Tongue (tissue), 2 donors: ENCODE measurements at regions not wholly inside any gene's neighbourhood (a gene's known extent, or its start where the extent isn't known, plus 50 kb on each side); places are given as distances from the start of the nearest gene placed in this dataset. TPM values are rescaled to one million over a fixed set of nuclear protein-coding genes. Genes with fewer than 3 reads are reported as not detected.

ENCODE experiments used
- DNase-seq: peaks from one replicate; pipeline ENCODE4 v3.0.0-alpha.2; 2015
- small RNA-seq: library from RNA; depleted of rRNA; stranded (forward); fragments of <200 nt; gene quantifications from one replicate; pipeline ENCODE3, GENCODE V24; 2014; ENCODE audit warnings: low replicate concordance

GRCh38 chr20:57762531-57763234 is 52.9 kb upstream of the PMEPA1 start:
- no peak for DNase-seq

DNA sequence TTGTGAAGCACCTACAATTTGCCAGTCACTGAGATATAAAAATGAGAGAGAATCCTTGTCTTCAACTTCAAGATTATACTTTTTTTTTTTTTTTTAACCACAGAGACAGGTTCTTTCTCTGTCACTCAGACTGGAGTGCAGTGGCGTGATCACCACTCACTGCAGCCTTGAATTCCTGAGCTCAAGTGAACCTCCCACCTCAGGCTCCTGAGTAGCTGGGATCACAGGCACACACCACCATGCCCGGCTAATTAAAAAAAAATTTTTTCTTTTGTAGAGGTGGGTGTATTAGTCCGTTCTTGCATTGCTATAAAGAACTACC is 51.6 kb upstream of the PMEPA1 start:
- no peak for DNase-seq

DNA sequence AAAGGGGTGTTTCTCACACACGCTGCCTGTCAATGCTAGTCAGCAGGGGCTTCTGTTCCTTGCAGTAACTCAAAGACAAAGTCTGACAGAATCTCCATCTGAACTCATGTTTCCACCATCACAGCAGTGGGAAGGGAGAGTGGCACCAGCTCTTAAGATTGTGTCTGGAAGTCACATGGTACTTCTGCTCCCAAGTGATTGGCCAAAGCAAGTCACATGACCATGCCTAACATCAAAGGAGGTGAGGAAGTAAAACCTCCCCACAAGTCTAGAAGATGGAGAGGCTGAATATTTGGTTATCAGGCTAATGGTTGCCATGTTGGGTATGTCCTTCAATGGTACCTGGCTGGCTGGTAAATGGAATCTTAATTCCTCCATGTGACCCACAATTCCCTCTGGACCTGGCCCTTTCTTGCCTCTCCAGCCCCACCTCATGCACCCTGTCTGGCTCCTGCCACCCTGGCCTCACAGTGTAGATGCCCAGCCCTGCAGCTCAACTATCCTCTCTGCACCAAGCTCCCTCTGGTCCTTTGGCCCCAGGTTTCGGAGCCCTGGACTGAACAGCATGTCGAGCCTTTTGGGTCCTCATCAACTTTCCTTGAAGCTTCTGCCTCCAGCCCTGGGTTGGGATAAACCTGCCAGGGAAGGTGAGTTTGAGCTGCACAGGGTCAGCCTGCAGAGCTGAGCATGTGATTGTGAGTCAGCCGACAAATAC is 51.0 kb upstream of the PMEPA1 start:
- no peak for DNase-seq

DNA sequence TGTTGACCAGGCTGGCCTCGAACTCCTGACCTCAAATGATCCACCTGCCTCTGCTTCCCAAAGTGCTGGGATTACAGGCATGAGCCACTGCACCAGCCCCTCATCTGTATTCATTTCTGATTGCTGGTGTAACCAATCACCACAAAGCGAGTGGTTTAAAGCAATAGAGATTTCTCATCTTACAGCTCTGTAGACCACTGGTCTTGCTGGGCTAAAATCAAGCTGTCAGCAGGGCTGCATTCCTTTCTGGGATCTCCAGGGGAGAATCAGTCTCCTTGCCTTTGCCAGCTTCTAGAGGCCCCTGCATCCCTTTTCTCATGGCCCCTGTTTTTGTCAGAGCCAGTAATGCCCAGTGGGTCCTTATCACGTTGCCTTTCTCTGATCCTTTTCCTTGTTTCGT is 49.9 kb upstream of the PMEPA1 start:
- no peak for DNase-seq

Small RNAs in the stretch of these regions (small RNA-seq; reads per million reads assigned to genes)
- not detected for gene MIR4532
